ENCODE measurements at regions not wholly inside any gene's neighbourhood (a gene's known extent, or its start where the extent isn't known, plus 50 kb on each side); places are given as distances from the start of the nearest gene placed in this dataset.

- WGBS: 78% methylated on average over 2 of the region's 2 CpGs
- no peak overlapping the region for H3K4me3 ChIP-seq
- no peak overlapping the region for H3K27ac ChIP-seq
- no peaks in the 10 kb centered on the region for H3K9me3 ChIP-seq
- TF ChIP-seq POLR2AphosphoS5 (IDR thresholded peaks at IDR 0.05) (no peak), CTCF (IDR thresholded peaks at IDR 0.05) (no peak), POLR2A (IDR thresholded peaks at IDR 0.05) (no peak)
- H3K36me3 ChIP-seq: no peaks in the 10 kb centered on the region
- no peaks in the 10 kb centered on the region for H3K4me1 ChIP-seq (replicated peaks)
- intact Hi-C loops (cut with DNase I): no loop called here
- no peaks in the 10 kb centered on the region for H3K27me3 ChIP-seq (replicated peaks; ENCODE audit: insufficient read depth)
- DNase-seq (ENCODE audit: low spot score): no peak
Measured at GRCh38 chr13:64510747-64511146, 2719.4 kb downstream of the PCDH9 start.

- Histone ChIP-seq H3K4me1 (replicated peaks) (no peaks in the 10 kb centered on the region), H3K27ac (no peak overlapping the region), H3K27me3 (replicated peaks; ENCODE audit: insufficient read depth) (no peaks in the 10 kb centered on the region), H3K4me3 (no peak overlapping the region), H3K36me3 (no peaks in the 10 kb centered on the region), H3K9me3 (no peaks in the 10 kb centered on the region)
- TF ChIP-seq POLR2AphosphoS5 (IDR thresholded peaks at IDR 0.05) (no peak), POLR2A (IDR thresholded peaks at IDR 0.05) (no peak), CTCF (IDR thresholded peaks at IDR 0.05) (no peak)
- intact Hi-C loops (cut with DNase I): no loop called here
- no peak for DNase-seq (ENCODE audit: low spot score)
- WGBS: 33% methylated on average over 1 of the region's 1 CpG
Measured at GRCh38 chr13:64506246-64506645, 2723.9 kb downstream of the PCDH9 start.

- TF ChIP-seq POLR2A (IDR thresholded peaks at IDR 0.05) (no peak), CTCF (IDR thresholded peaks at IDR 0.05) (no peak), POLR2AphosphoS5 (IDR thresholded peaks at IDR 0.05) (no peak)
- Histone ChIP-seq H3K27ac (no peak overlapping the region), H3K4me3 (no peak overlapping the region), H3K4me1 (replicated peaks) (no peaks in the 10 kb centered on the region), H3K9me3 (no peaks in the 10 kb centered on the region), H3K27me3 (replicated peaks; ENCODE audit: insufficient read depth) (no peaks in the 10 kb centered on the region), H3K36me3 (no peaks in the 10 kb centered on the region)
- intact Hi-C loops (cut with DNase I): no loop called here
- DNase-seq (ENCODE audit: low spot score): no peak
- WGBS: 83% methylated on average over 4 of the region's 4 CpGs
Measured at GRCh38 chr13:64505336-64505910, 2724.7 kb downstream of the PCDH9 start.

GRCh38 chr13:64488731-64489130 is 2741.4 kb downstream of the PCDH9 start:
- Histone ChIP-seq H3K9me3 (no peaks in the 10 kb centered on the region), H3K4me3 (no peak overlapping the region), H3K36me3 (no peaks in the 10 kb centered on the region), H3K4me1 (replicated peaks) (no peaks in the 10 kb centered on the region), H3K27ac (no peak overlapping the region), H3K27me3 (replicated peaks; ENCODE audit: insufficient read depth) (no peaks in the 10 kb centered on the region)
- intact Hi-C loops (cut with DNase I): no loop called here
- no peak for DNase-seq (ENCODE audit: low spot score)
- TF ChIP-seq CTCF (IDR thresholded peaks at IDR 0.05): no peak
- no peak for TF ChIP-seq POLR2A (IDR thresholded peaks at IDR 0.05)
- no peak for TF ChIP-seq POLR2AphosphoS5 (IDR thresholded peaks at IDR 0.05)

GRCh38 chr13:64482373-64482772 is 2747.8 kb downstream of the PCDH9 start:
- Histone ChIP-seq H3K9me3 (no peaks in the 10 kb centered on the region), H3K27ac (no peak overlapping the region), H3K4me3 (no peak overlapping the region), H3K4me1 (replicated peaks) (no peaks in the 10 kb centered on the region), H3K36me3 (no peaks in the 10 kb centered on the region), H3K27me3 (replicated peaks; ENCODE audit: insufficient read depth) (no peaks in the 10 kb centered on the region)
- intact Hi-C loops (cut with DNase I): no loop called here
- DNase-seq (ENCODE audit: low spot score): no peak
- WGBS: 57% methylated on average over 3 of the region's 3 CpGs
- TF ChIP-seq POLR2A (IDR thresholded peaks at IDR 0.05) (no peak), POLR2AphosphoS5 (IDR thresholded peaks at IDR 0.05) (no peak), CTCF (IDR thresholded peaks at IDR 0.05) (no peak)

Data from prostate gland (tissue), 2 donors.